ENCODE measurements at regions not wholly inside any gene's neighbourhood (a gene's known extent, or its start where the extent isn't known, plus 50 kb on each side); places are given as distances from the start of the nearest gene placed in this dataset.

GRCh38 chr6:78117966-78118365 lies 465.1 kb downstream of the MEI4 start:
- Histone ChIP-seq H3K4me3 (IDR thresholded peaks at IDR 0.05; ENCODE audit: insufficient read depth, low read depth, low read length) (no peak overlapping the region), H3K36me3 (ENCODE audit: insufficient read depth) (no peaks in the 10 kb centered on the region), H3K79me2 (ENCODE audit: insufficient read depth, low read depth) (no peaks in the 10 kb centered on the region), H3K4me1 (ENCODE audit: low read depth, poor library complexity, severe bottlenecking) (no peaks in the 10 kb centered on the region), H3K27ac (no peak overlapping the region), H3K27me3 (ENCODE audit: insufficient read depth, low read depth) (no peaks in the 10 kb centered on the region), H3K4me2 (no peak overlapping the region), H2AFZ (ENCODE audit: low read depth) (no peak overlapping the region), H3K9ac (no peak overlapping the region), H4K20me1 (ENCODE audit: insufficient read depth) (no peaks in the 10 kb centered on the region)
- no peak for TF ChIP-seq CTCF (conservative IDR thresholded peaks at IDR 0.05; ENCODE audit: low read depth, low read length)

GRCh38 chr6:78131521-78131920 lies 478.7 kb downstream of the MEI4 start:
- Histone ChIP-seq H3K4me3 (IDR thresholded peaks at IDR 0.05; ENCODE audit: insufficient read depth, low read depth, low read length) (no peak overlapping the region), H3K4me2 (no peak overlapping the region), H3K36me3 (ENCODE audit: insufficient read depth) (no peaks in the 10 kb centered on the region), H3K4me1 (ENCODE audit: low read depth, poor library complexity, severe bottlenecking) (no peaks in the 10 kb centered on the region), H3K9ac (no peak overlapping the region), H2AFZ (ENCODE audit: low read depth) (no peak overlapping the region), H3K79me2 (ENCODE audit: insufficient read depth, low read depth) (no peaks in the 10 kb centered on the region), H4K20me1 (ENCODE audit: insufficient read depth) (no peaks in the 10 kb centered on the region), H3K27me3 (ENCODE audit: insufficient read depth, low read depth) (no peaks in the 10 kb centered on the region), H3K27ac (no peak overlapping the region)
- TF ChIP-seq CTCF (conservative IDR thresholded peaks at IDR 0.05; ENCODE audit: low read depth, low read length) = no peak

- Histone ChIP-seq H3K27ac (no peak overlapping the region), H3K36me3 (ENCODE audit: insufficient read depth) (no peaks in the 10 kb centered on the region), H3K4me2 (no peak overlapping the region), H3K4me1 (ENCODE audit: low read depth, poor library complexity, severe bottlenecking) (no peaks in the 10 kb centered on the region), H3K79me2 (ENCODE audit: insufficient read depth, low read depth) (no peaks in the 10 kb centered on the region), H3K4me3 (IDR thresholded peaks at IDR 0.05; ENCODE audit: insufficient read depth, low read depth, low read length) (no peak overlapping the region), H3K27me3 (ENCODE audit: insufficient read depth, low read depth) (no peaks in the 10 kb centered on the region), H3K9ac (no peak overlapping the region), H4K20me1 (ENCODE audit: insufficient read depth) (no peaks in the 10 kb centered on the region), H2AFZ (ENCODE audit: low read depth) (no peak overlapping the region)
- no peak for TF ChIP-seq CTCF (conservative IDR thresholded peaks at IDR 0.05; ENCODE audit: low read depth, low read length)
Observed at GRCh38 chr6:78132671-78133410, 480.0 kb downstream of the MEI4 start.

- Histone ChIP-seq H2AFZ (ENCODE audit: low read depth) (no peak overlapping the region), H3K4me3 (IDR thresholded peaks at IDR 0.05; ENCODE audit: insufficient read depth, low read depth, low read length) (no peak overlapping the region), H3K4me1 (ENCODE audit: low read depth, poor library complexity, severe bottlenecking) (no peaks in the 10 kb centered on the region), H3K27ac (no peak overlapping the region), H3K9ac (no peak overlapping the region), H3K79me2 (ENCODE audit: insufficient read depth, low read depth) (no peaks in the 10 kb centered on the region), H3K36me3 (ENCODE audit: insufficient read depth) (no peaks in the 10 kb centered on the region), H3K27me3 (ENCODE audit: insufficient read depth, low read depth) (no peaks in the 10 kb centered on the region), H4K20me1 (ENCODE audit: insufficient read depth) (no peaks in the 10 kb centered on the region), H3K4me2 (no peak overlapping the region)
- no peak for TF ChIP-seq CTCF (conservative IDR thresholded peaks at IDR 0.05; ENCODE audit: low read depth, low read length)
Observed at GRCh38 chr6:78150425-78150824, 497.6 kb downstream of the MEI4 start.

Data from KMS-11 (cell line).